Endothelial cell of umbilical vein (primary cell): ENCODE measurements at regions not wholly inside any gene's neighbourhood (a gene's known extent, or its start where the extent isn't known, plus 50 kb on each side); places are given as distances from the start of the nearest gene placed in this dataset.

Experiments
- BruUV-seq: library from RNA; stranded (reverse); fragments of 400-500 nt; replicated peaks from 2 replicates; lab custom pipeline; 2021; lab: Mats Ljungman, UMichigan
- CTCF ChIA-PET: fragments of 300-600, 350-600 bp; sonication (Branson Sonifier 250); formaldehyde crosslinking; loops from one replicate; lab custom pipeline; 2021; ENCODE audit warnings: antibody characterized with exemption, inconsistent platforms; lab: Charles Lee
- POLR2A ChIA-PET: fragments of 300-600, 350-600 bp; sonication (Branson Sonifier 250); formaldehyde crosslinking; loops from one replicate; lab custom pipeline; 2021; ENCODE audit warnings: antibody characterized with exemption, inconsistent platforms; lab: Charles Lee
- DNase-seq: peaks from one replicate; pipeline ENCODE4 v3.0.0-alpha.2; 2011; ENCODE audit warnings: low read depth, low spot score
- FAIRE-seq: peaks from 2 replicates; lab custom pipeline; 2011; peaks lifted over from hg19 to GRCh38; lab: Jason Lieb, UNC
- H2AFZ ChIP-seq: 2 replicates; pipeline ENCODE4 v1.6.0; 2012; ENCODE audit warnings: low read depth, low read length, control low read depth, inconsistent platforms
- H3K27ac ChIP-seq: 2 replicates; pipeline ENCODE4 v1.5.1; 2011; ENCODE audit warnings: low read depth, mild to moderate bottlenecking, control low read depth, low read length, moderate library complexity; ENCODE audit not compliant: insufficient read depth
- H3K27me3 ChIP-seq, 2 experiments: 2 replicates each; pipeline versions ENCODE4 v1.6.0 to v1.6.1; 2011; ENCODE audit warnings: low read length in 2 of 2, mixed read lengths in 1 of 2; ENCODE audit not compliant: control insufficient read depth in 2 of 2, insufficient read depth in 2 of 2
- H3K36me3 ChIP-seq, 2 experiments: 2 replicates in 1 of 2; 3 replicates in 1 of 2; pipeline ENCODE4 v1.5.1; 2011; ENCODE audit warnings: low read length in 2 of 2, mild to moderate bottlenecking in 1 of 2, moderate library complexity in 1 of 2; ENCODE audit not compliant: control insufficient read depth in 2 of 2, insufficient read depth in 2 of 2; ENCODE audit errors: extremely low read depth in 1 of 2
- H3K4me1 ChIP-seq: 3 replicates; pipeline ENCODE4 v1.5.1; 2011; ENCODE audit warnings: mild to moderate bottlenecking, low read length; ENCODE audit not compliant: control insufficient read depth, insufficient read depth; ENCODE audit errors: extremely low read depth
- H3K4me2 ChIP-seq: 2 replicates; pipeline ENCODE4 v1.6.1; 2011; ENCODE audit warnings: low read length, control low read depth, mixed read lengths; ENCODE audit not compliant: insufficient read depth
- H3K4me3 ChIP-seq, 3 experiments: fragments of 200-600 bp in 1 of 3; sonication (generic), shearing (Covaris generic) in 1 of 3; replicated peaks in 1 of 3; 2 replicates each; pipeline ENCODE4 v1.5.1; 2011 to 2016; ENCODE audit warnings: control low read depth in 3 of 3, low read length in 3 of 3, mild to moderate bottlenecking in 2 of 3, inconsistent platforms in 1 of 3, low read depth in 1 of 3, moderate library complexity in 1 of 3; ENCODE audit not compliant: insufficient read depth in 1 of 3
- H3K79me2 ChIP-seq: 2 replicates; pipeline ENCODE4 v1.6.0; 2012; ENCODE audit warnings: low read length, inconsistent platforms; ENCODE audit not compliant: control insufficient read depth, insufficient read depth
- H3K9ac ChIP-seq: replicated peaks from 2 replicates; pipeline ENCODE3; 2011; ENCODE audit warnings: low read length, control low read depth; ENCODE audit not compliant: insufficient read depth; ENCODE audit errors: extremely low read depth
- H3K9me1 ChIP-seq: replicated peaks from 3 replicates; pipeline ENCODE4 v1.6.0; 2011; ENCODE audit warnings: mild to moderate bottlenecking, low read length; ENCODE audit not compliant: control insufficient read depth, insufficient read depth; ENCODE audit errors: extremely low read depth
- H3K9me3 ChIP-seq: replicated peaks from 2 replicates; pipeline ENCODE4 v1.5.1; 2012; ENCODE audit warnings: low read length, inconsistent platforms; ENCODE audit not compliant: control insufficient read depth, insufficient read depth
- H4K20me1 ChIP-seq: replicated peaks from 2 replicates; pipeline ENCODE3; 2011; ENCODE audit warnings: mild to moderate bottlenecking, low read length; ENCODE audit not compliant: control insufficient read depth, insufficient read depth; ENCODE audit errors: extremely low read depth
- CTCF ChIP-seq, 2 donors: IDR thresholded peaks; 1 replicate in 1 of 2; 2 replicates in 1 of 2; pipeline ENCODE4 v1.5.1; 2011; ENCODE audit warnings: low read length in 2 of 2, mild to moderate bottlenecking in 2 of 2, moderate library complexity in 2 of 2, control low read depth in 1 of 2, inconsistent platforms in 1 of 2, low read depth in 1 of 2; ENCODE audit not compliant: insufficient read depth in 1 of 2; ENCODE audit errors: extremely low read depth in 1 of 2
- EZH2 ChIP-seq: IDR thresholded peaks from 2 replicates; pipeline ENCODE4 v1.6.1; 2012; ENCODE audit warnings: borderline replicate concordance, low read depth, mild to moderate bottlenecking, moderate library complexity, low read length, inconsistent platforms; ENCODE audit not compliant: severe bottlenecking
- FOS ChIP-seq: IDR thresholded peaks from 2 replicates; pipeline ENCODE4 v1.6.1; 2011; ENCODE audit warnings: mild to moderate bottlenecking, low read length, moderate library complexity, borderline replicate concordance; ENCODE audit not compliant: insufficient read depth
- GATA2 ChIP-seq: IDR thresholded peaks from 2 replicates; pipeline ENCODE4 v1.7.0; 2011; ENCODE audit warnings: low read depth, mild to moderate bottlenecking, moderate library complexity, mixed read lengths, low read length; ENCODE audit not compliant: insufficient read length, insufficient read depth
- JUN ChIP-seq: IDR thresholded peaks from 2 replicates; pipeline ENCODE4 v1.6.1; 2011; ENCODE audit warnings: borderline replicate concordance, low read depth; ENCODE audit not compliant: insufficient read length, insufficient read depth
- MYC ChIP-seq: IDR thresholded peaks from one replicate; pipeline ENCODE4 v1.6.1; 2011; ENCODE audit warnings: mild to moderate bottlenecking, low read depth, low read length
- POLR2A ChIP-seq: IDR thresholded peaks from 2 replicates; pipeline ENCODE4 v1.6.1; 2012; ENCODE audit warnings: low read depth, mild to moderate bottlenecking, control low read depth, low read length
- POLR2AphosphoS5 ChIP-seq: IDR thresholded peaks from 2 replicates; pipeline ENCODE4 v1.6.1; 2012; ENCODE audit warnings: low read depth, mild to moderate bottlenecking, control low read depth, low read length, moderate library complexity; ENCODE audit not compliant: insufficient read depth
- dilution Hi-C: fragments of 300-500 bp; cut with MboI; formaldehyde crosslinking; loops from one replicate; pipeline ENCODE4 v1.15.0; 2019; ENCODE audit warnings: low sequenced_read_pairs; ENCODE audit not compliant: extremely low pct_ligation_motif_present
- intact Hi-C: fragments of 100-400 bp; cut with micrococcal nuclease; formaldehyde crosslinking; loops from one replicate; pipeline ENCODE4 v1.10.0; 2022
- TF ChIP-seq, protein P1 (sequence below): IDR thresholded peaks from 2 replicates; pipeline ENCODE4 v1.6.1; 2011; ENCODE audit not compliant: insufficient read depth, insufficient read length

DNA sequence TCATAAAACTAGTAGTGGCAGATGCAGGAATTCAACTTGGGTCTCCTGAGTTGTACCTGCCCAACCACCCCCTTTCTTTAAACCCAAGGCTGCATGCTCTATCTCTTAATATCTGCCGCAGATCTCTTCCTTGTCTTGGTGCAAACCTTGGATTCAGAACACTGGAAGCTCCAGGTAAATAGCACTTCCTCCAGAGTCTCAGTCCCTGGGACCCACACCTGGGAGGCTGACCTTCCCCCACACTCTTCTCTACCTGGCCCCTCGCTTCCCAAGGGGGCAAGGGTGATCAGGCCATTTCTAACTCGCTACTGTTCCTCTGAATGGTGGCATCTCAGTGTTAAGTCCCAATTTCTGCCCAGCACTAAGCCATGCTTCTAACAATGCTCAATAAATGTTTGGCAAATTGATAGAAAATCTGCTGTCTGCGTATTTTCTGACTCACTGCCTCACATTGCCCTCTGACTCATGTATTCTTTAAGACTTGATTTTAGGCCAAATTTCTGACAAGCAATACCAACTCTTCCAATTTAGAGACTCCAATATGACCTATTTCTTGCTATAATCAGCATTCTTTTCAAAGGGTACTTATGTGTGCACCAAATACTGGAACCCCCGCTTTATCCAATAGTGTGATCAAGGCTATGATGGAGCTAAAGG lies 68.0 kb upstream of the PPP1R3C start:
- CTCF ChIA-PET = interaction anchor here (1.6 kb wide), 1 partner anchor 17 kb away, joined by 3 read pairs; no protein-coding TSS in a partner anchor

GRCh38 chr10:91700273-91700672 lies 67.4 kb upstream of the PPP1R3C start:
- H3K9me1 ChIP-seq = no peaks in the 10 kb centered on the region
- H2AFZ ChIP-seq = no peak overlapping the region
- no peaks in the 10 kb centered on the region for H3K36me3 ChIP-seq
- intact Hi-C loops = no loop called here
- TF ChIP-seq GATA2 (no peak), POLR2A (no peak), MYC (no peak), POLR2AphosphoS5 (no peak), JUN (no peak), CTCF (IDR thresholded peaks at IDR 0.05; ENCODE audit: extremely low read depth in 1 of 2, insufficient read depth in 1 of 2, low read depth in 1 of 2, low read length in 2 of 2) (no peak), EZH2 (no peak), FOS (no peak)
- TF ChIP-seq, protein P1, sequence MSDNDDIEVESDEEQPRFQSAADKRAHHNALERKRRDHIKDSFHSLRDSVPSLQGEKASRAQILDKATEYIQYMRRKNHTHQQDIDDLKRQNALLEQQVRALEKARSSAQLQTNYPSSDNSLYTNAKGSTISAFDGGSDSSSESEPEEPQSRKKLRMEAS = no peak
- no peaks in the 10 kb centered on the region for H4K20me1 ChIP-seq
- CTCF ChIA-PET = interaction anchor here (1.6 kb wide), 1 partner anchor 16 kb away, joined by 3 read pairs; no protein-coding TSS in a partner anchor
- dilution Hi-C loops = no loop called here
- no peak overlapping the region for H3K27ac ChIP-seq
- no peak overlapping the region for H3K4me2 ChIP-seq
- peaks cover 7 to 27% of the 10 kb centered on the region in 2 experiments for H3K27me3 ChIP-seq
- no peak overlapping the region for H3K4me3 ChIP-seq
- no peaks in the 10 kb centered on the region for H3K9me3 ChIP-seq
- H3K79me2 ChIP-seq = no peaks in the 10 kb centered on the region
- no peaks in the 10 kb centered on the region for H3K4me1 ChIP-seq
- DNase-seq = no peak
- no TSS peak for BruUV-seq
- H3K9ac ChIP-seq = no peak overlapping the region
- POLR2A ChIA-PET = no interaction called here
- no peak for FAIRE-seq

More for the DNA sequence above, 68.0 kb upstream of the PPP1R3C start:
- Histone ChIP-seq H2AFZ (no peak overlapping the region), H3K4me3 (no peak overlapping the region), H3K4me2 (no peak overlapping the region), H3K9me1 (no peaks in the 10 kb centered on the region), H4K20me1 (no peaks in the 10 kb centered on the region), H3K27ac (no peak overlapping the region), H3K79me2 (no peaks in the 10 kb centered on the region), H3K9ac (no peak overlapping the region), H3K9me3 (no peaks in the 10 kb centered on the region), H3K27me3 (peaks cover 9 to 33% of the 10 kb centered on the region in 2 experiments), H3K4me1 (no peaks in the 10 kb centered on the region), H3K36me3 (no peaks in the 10 kb centered on the region)
- POLR2A ChIA-PET = no interaction called here
- peak; percentile 49 for FAIRE-seq
- TF ChIP-seq JUN (peak; percentile 61), MYC (no peak), FOS (peak; percentile 80)
- intact Hi-C loops (no loop called here), dilution Hi-C loops (no loop called here)
- BruUV-seq = no TSS peak
- DNase-seq = peak; percentile 45
